ENCODE measurements at regions not wholly inside any gene's neighbourhood (a gene's known extent, or its start where the extent isn't known, plus 50 kb on each side); places are given as distances from the start of the nearest gene placed in this dataset.

GRCh38 chr10:43816351-43817321 lies 168.0 kb upstream of the ZNF32 start:
- no TSS peak for BruUV-seq (replicated peaks)
- H3K9me3 Mint-ChIP-seq (ENCODE audit: unreplicated experiment): no peaks in the 10 kb centered on the region
- no peaks in the 10 kb centered on the region for H3K36me3 Mint-ChIP-seq (ENCODE audit: insufficient read depth, unreplicated experiment)
- intact Hi-C loops (cut with micrococcal nuclease; ENCODE audit: unreplicated experiment): no loop called here
- H3K4me1 Mint-ChIP-seq (ENCODE audit: low read depth, unreplicated experiment): no peaks in the 10 kb centered on the region
- ChIA-PET POLR2A (no interaction called here), CTCF (interaction anchor here (0.6 kb wide), 1 partner anchor 127 kb away, joined by 4 read pairs; no protein-coding TSS in a partner anchor)
- H3K27me3 Mint-ChIP-seq (ENCODE audit: insufficient read depth, unreplicated experiment): peaks cover 15% of the 10 kb centered on the region
- no peak overlapping the region for H3K27ac Mint-ChIP-seq (ENCODE audit: unreplicated experiment)
- H3K4me1 ChIP-seq: no peaks in the 10 kb centered on the region
- H3K36me3 ChIP-seq (ENCODE audit: control insufficient read depth, insufficient read depth, low read length): no peaks in the 10 kb centered on the region
- TF ChIP-seq, protein P1, sequence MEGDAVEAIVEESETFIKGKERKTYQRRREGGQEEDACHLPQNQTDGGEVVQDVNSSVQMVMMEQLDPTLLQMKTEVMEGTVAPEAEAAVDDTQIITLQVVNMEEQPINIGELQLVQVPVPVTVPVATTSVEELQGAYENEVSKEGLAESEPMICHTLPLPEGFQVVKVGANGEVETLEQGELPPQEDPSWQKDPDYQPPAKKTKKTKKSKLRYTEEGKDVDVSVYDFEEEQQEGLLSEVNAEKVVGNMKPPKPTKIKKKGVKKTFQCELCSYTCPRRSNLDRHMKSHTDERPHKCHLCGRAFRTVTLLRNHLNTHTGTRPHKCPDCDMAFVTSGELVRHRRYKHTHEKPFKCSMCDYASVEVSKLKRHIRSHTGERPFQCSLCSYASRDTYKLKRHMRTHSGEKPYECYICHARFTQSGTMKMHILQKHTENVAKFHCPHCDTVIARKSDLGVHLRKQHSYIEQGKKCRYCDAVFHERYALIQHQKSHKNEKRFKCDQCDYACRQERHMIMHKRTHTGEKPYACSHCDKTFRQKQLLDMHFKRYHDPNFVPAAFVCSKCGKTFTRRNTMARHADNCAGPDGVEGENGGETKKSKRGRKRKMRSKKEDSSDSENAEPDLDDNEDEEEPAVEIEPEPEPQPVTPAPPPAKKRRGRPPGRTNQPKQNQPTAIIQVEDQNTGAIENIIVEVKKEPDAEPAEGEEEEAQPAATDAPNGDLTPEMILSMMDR (IDR thresholded peaks at IDR 0.05; ENCODE audit: insufficient read depth in 1 of 2, low read depth in 1 of 2, low read length in 1 of 2, severe bottlenecking in 1 of 2, unreplicated experiment in 1 of 2): no peak
- H3K27me3 ChIP-seq (replicated peaks; ENCODE audit: control insufficient read depth, insufficient read depth, low read length): no peaks in the 10 kb centered on the region
- no peak for DNase-seq
- no peaks in the 10 kb centered on the region for H3K9me3 ChIP-seq
- H3K4me3 ChIP-seq (ENCODE audit: low read depth, low read length): no peak overlapping the region
- no peak overlapping the region for H3K4me3 Mint-ChIP-seq (ENCODE audit: unreplicated experiment)

DNA sequence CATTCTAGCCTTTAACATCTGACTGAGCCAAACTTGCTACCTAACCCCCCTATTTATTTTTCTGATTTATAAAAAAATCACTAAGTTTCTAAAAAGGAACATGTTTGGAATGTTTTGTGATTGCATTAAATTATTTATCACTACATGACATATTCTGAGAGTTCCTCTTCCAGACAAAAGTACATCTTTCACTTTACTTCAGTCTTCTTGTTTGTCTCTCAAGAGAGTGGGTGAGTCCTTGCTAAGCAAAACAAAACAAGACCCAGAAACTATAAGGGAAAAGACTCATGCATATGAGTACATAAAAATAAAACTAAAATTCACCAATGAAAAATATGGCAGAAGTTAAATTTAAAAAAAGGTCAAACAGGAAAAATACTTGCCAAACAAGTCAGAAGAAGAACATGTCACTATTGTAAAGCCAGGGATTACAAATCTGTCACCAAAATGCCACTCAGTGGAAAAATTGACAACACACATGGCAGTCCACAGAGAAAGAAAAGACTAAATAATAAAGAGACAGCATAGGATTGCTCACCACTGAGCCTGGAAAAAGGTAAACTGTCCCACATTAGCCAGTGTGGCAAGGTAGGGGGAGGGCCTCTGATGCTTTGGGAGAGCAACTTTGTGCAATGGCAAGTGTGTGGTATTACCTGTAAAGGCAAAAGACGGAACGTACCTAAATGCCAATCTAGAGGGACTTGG lies 166.7 kb upstream of the ZNF32 start:
- no peak overlapping the region for H3K27ac Mint-ChIP-seq (ENCODE audit: unreplicated experiment)

DNA sequence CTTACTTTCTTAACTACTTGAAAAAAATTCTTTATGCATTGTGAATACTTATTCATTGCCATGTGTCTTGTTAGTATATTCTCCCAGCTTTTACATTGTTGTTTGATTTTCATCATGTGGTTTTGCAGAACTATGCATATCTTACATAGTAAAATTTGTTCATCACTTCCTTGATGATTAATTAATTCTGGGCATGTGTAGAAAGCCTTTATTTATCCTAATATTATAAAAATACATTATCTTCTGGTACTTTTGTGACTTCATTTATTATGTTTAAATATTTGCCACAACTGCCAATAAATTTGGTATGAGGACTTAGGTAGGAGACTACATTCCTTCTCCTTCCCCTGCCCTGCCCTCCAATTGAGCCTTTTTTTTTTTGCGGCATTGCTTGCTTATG lies 166.0 kb upstream of the ZNF32 start:
- peaks cover 8% of the 10 kb centered on the region for H3K27me3 Mint-ChIP-seq (ENCODE audit: insufficient read depth, unreplicated experiment)
- TF ChIP-seq, protein P1 (IDR thresholded peaks at IDR 0.05; ENCODE audit: insufficient read depth in 1 of 2, low read depth in 1 of 2, low read length in 1 of 2, severe bottlenecking in 1 of 2, unreplicated experiment in 1 of 2): no peak
- no TSS peak for BruUV-seq (replicated peaks)
- no peak overlapping the region for H3K27ac Mint-ChIP-seq (ENCODE audit: unreplicated experiment)
- no peaks in the 10 kb centered on the region for H3K9me3 Mint-ChIP-seq (ENCODE audit: unreplicated experiment)
- ChIA-PET CTCF (no interaction called here), POLR2A (no interaction called here)
- H3K4me1 Mint-ChIP-seq (ENCODE audit: low read depth, unreplicated experiment): no peaks in the 10 kb centered on the region
- Histone ChIP-seq H3K4me3 (ENCODE audit: low read depth, low read length) (no peak overlapping the region), H3K4me1 (no peaks in the 10 kb centered on the region), H3K9me3 (no peaks in the 10 kb centered on the region), H3K36me3 (ENCODE audit: control insufficient read depth, insufficient read depth, low read length) (no peaks in the 10 kb centered on the region), H3K27me3 (replicated peaks; ENCODE audit: control insufficient read depth, insufficient read depth, low read length) (no peaks in the 10 kb centered on the region)
- no peaks in the 10 kb centered on the region for H3K36me3 Mint-ChIP-seq (ENCODE audit: insufficient read depth, unreplicated experiment)
- no peak for DNase-seq
- intact Hi-C loops (cut with micrococcal nuclease; ENCODE audit: unreplicated experiment): no loop called here
- no peak overlapping the region for H3K4me3 Mint-ChIP-seq (ENCODE audit: unreplicated experiment)

More for the DNA sequence above, 166.7 kb upstream of the ZNF32 start:
- no peak overlapping the region for H3K4me3 Mint-ChIP-seq (ENCODE audit: unreplicated experiment)
- Histone ChIP-seq H3K9me3 (no peaks in the 10 kb centered on the region), H3K27me3 (replicated peaks; ENCODE audit: control insufficient read depth, insufficient read depth, low read length) (no peaks in the 10 kb centered on the region), H3K36me3 (ENCODE audit: control insufficient read depth, insufficient read depth, low read length) (no peaks in the 10 kb centered on the region), H3K4me3 (ENCODE audit: low read depth, low read length) (no peak overlapping the region), H3K4me1 (no peaks in the 10 kb centered on the region)
- intact Hi-C loops (cut with micrococcal nuclease; ENCODE audit: unreplicated experiment): no loop called here
- no peak for DNase-seq
- H3K9me3 Mint-ChIP-seq (ENCODE audit: unreplicated experiment): no peaks in the 10 kb centered on the region
- ChIA-PET POLR2A (no interaction called here), CTCF (no interaction called here)
- no peaks in the 10 kb centered on the region for H3K36me3 Mint-ChIP-seq (ENCODE audit: insufficient read depth, unreplicated experiment)
- BruUV-seq (replicated peaks): no TSS peak
- peaks cover 13% of the 10 kb centered on the region for H3K27me3 Mint-ChIP-seq (ENCODE audit: insufficient read depth, unreplicated experiment)
- TF ChIP-seq, protein P1 (IDR thresholded peaks at IDR 0.05; ENCODE audit: insufficient read depth in 1 of 2, low read depth in 1 of 2, low read length in 1 of 2, severe bottlenecking in 1 of 2, unreplicated experiment in 1 of 2): no peak
- H3K4me1 Mint-ChIP-seq (ENCODE audit: low read depth, unreplicated experiment): no peaks in the 10 kb centered on the region
